Prostate gland (tissue), 2 donors: ENCODE measurements at regions not wholly inside any gene's neighbourhood (a gene's known extent, or its start where the extent isn't known, plus 50 kb on each side); places are given as distances from the start of the nearest gene placed in this dataset.
A peak's percentile ranks its signal among the peaks of the same experiment; 100 is the strongest.

Experiments
- DNase-seq: peaks from one replicate; pipeline ENCODE4 v3.0.0-alpha.2; 2019; ENCODE audit warnings: low spot score
- H3K27ac ChIP-seq, 2 donors: fragments of 200-600 bp; sonication (generic); 2 replicates each; pipeline ENCODE4 v1.5.1; 2017 to 2019
- H3K27me3 ChIP-seq: fragments of 200-600 bp; sonication (generic); replicated peaks from 2 replicates; pipeline ENCODE4 v1.5.1; 2019; ENCODE audit not compliant: insufficient read depth
- H3K36me3 ChIP-seq, 2 donors: fragments of 200-600 bp; sonication (generic); 1 replicate in 1 of 2; 2 replicates in 1 of 2; pipeline versions ENCODE4 v1.5.1 to v1.8.1; 2017 to 2019
- H3K4me1 ChIP-seq: fragments of 200-600 bp; sonication (generic); replicated peaks from 2 replicates; pipeline ENCODE4 v1.5.1; 2019
- H3K4me3 ChIP-seq, 2 donors: fragments of 200-600 bp; sonication (generic); 2 replicates each; pipeline ENCODE4 v1.5.1; 2017 to 2019
- H3K9me3 ChIP-seq: fragments of 200-600 bp; sonication (generic); 2 replicates; pipeline ENCODE4 v1.5.1; 2017
- CTCF ChIP-seq, 4 experiments: fragments of 200-600 bp in 2 of 4; fragments of 450-650 bp in 2 of 4; sonication (generic) in 2 of 4; IDR thresholded peaks; 1 replicate in 3 of 4; 2 replicates in 1 of 4; pipeline ENCODE4 v1.5.1; 2016 to 2019; ENCODE audit warnings: antibody characterized with exemption in 4 of 4, mild to moderate bottlenecking in 2 of 4, moderate library complexity in 2 of 4
- POLR2A ChIP-seq: fragments of 450-650 bp; IDR thresholded peaks from one replicate; pipeline ENCODE4 v1.6.1; 2016; ENCODE audit warnings: antibody characterized with exemption, mild to moderate bottlenecking
- POLR2AphosphoS5 ChIP-seq: sonication (generic); formaldehyde crosslinking; IDR thresholded peaks from one replicate; pipeline ENCODE4 v1.6.1; 2017; ENCODE audit warnings: antibody characterized with exemption
- WGBS: methylation state at CpG from one replicate; pipeline ENCODE4 v1.1.5; 2018; 5-methylcytosine and 5-hydroxymethylcytosine counted together
- intact Hi-C: fragments of 100-400 bp; cut with DNase I; formaldehyde crosslinking; loops from one replicate; pipeline ENCODE4 v1.14.2; 2022

DNA sequence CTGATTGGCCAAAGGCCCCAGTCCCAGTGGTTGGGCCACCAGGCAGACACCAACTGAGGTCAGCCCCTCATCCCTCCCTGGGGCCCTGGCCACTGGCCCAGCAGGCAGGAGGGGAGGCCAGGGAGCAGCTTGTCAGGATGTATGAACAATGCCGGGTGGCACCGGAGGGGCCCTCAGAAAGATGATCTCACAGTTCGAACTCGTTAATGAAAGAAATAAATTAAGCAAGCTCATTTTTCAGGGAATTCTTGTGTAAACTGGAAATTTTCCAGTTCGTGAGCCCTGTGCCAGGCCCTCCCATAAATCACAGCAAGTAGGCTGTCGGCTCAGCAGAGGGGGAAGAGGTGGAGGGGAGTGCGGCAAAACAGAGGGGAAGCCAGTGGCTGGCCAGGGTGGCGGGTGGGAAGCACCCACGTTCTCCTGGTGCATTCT lies 177.0 kb upstream of the VASH1 start:
- no peaks in the 10 kb centered on the region for H3K9me3 ChIP-seq
- intact Hi-C loops, result no loop called here
- H3K36me3 ChIP-seq, result no peaks in the 10 kb centered on the region
- no peaks in the 10 kb centered on the region for H3K4me1 ChIP-seq
- WGBS, result 13% methylated on average over 9 of the region's 9 CpGs
- TF ChIP-seq POLR2AphosphoS5 (peak; percentile 14), POLR2A (no peak), CTCF (IDR thresholded peaks at IDR 0.05) (no peak)
- DNase-seq, result peak; percentile 46
- no peaks in the 10 kb centered on the region for H3K27me3 ChIP-seq
- no peak overlapping the region for H3K27ac ChIP-seq
- no peak overlapping the region for H3K4me3 ChIP-seq

- no peaks in the 10 kb centered on the region for H3K36me3 ChIP-seq
- intact Hi-C loops, result no loop called here
- no peaks in the 10 kb centered on the region for H3K9me3 ChIP-seq
- TF ChIP-seq POLR2AphosphoS5 (no peak), CTCF (IDR thresholded peaks at IDR 0.05) (no peak), POLR2A (no peak)
- no peak overlapping the region for H3K27ac ChIP-seq
- 68% methylated on average over 8 of the region's 8 CpGs for WGBS
- H3K4me3 ChIP-seq, result no peak overlapping the region
- no peaks in the 10 kb centered on the region for H3K4me1 ChIP-seq
- DNase-seq, result no peak
- H3K27me3 ChIP-seq, result no peaks in the 10 kb centered on the region
These were observed 175.7 kb upstream of the VASH1 start for GRCh38 chr14:76585616-76586015.

GRCh38 chr14:76589246-76589645 lies 172.0 kb upstream of the VASH1 start:
- H3K36me3 ChIP-seq, result no peaks in the 10 kb centered on the region
- intact Hi-C loops, result no loop called here
- H3K4me3 ChIP-seq, result no peak overlapping the region
- no peaks in the 10 kb centered on the region for H3K9me3 ChIP-seq
- DNase-seq, result no peak
- 97% methylated on average over 4 of the region's 4 CpGs for WGBS
- H3K4me1 ChIP-seq, result no peaks in the 10 kb centered on the region
- TF ChIP-seq POLR2AphosphoS5, result no peak
- no peak for TF ChIP-seq CTCF (IDR thresholded peaks at IDR 0.05)
- no peak for TF ChIP-seq POLR2A
- no peaks in the 10 kb centered on the region for H3K27me3 ChIP-seq
- no peak overlapping the region for H3K27ac ChIP-seq

DNA sequence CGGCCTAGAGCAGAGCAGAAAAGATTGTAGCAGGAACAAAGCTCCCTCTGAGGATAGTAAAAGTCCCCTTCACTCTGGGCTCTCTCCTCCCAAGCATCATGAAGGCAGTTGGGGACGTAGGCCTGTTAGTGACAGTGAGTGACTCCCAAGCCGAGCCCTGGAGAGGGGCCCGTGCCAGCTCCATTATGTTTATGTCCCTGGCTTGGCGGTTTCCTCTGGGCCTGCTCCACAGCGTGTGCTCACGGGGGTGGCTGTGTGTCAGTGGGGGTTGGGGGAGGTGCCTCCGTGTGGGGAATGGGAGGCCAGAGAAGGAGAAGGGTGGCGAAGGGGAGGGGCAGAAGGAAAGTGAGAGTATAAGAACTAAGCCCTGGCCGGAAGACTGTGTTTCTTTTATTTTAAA lies 170.0 kb upstream of the VASH1 start:
- peak; percentile 27 for DNase-seq
- H3K9me3 ChIP-seq, result no peaks in the 10 kb centered on the region
- H3K27me3 ChIP-seq, result no peaks in the 10 kb centered on the region
- no peak overlapping the region for H3K27ac ChIP-seq
- 22% methylated on average over 10 of the region's 10 CpGs for WGBS
- H3K36me3 ChIP-seq, result no peaks in the 10 kb centered on the region
- no peak for TF ChIP-seq POLR2AphosphoS5
- TF ChIP-seq CTCF (IDR thresholded peaks at IDR 0.05), result no peak
- no peak for TF ChIP-seq POLR2A
- intact Hi-C loops, result no loop called here
- H3K4me3 ChIP-seq, result no peak overlapping the region
- no peaks in the 10 kb centered on the region for H3K4me1 ChIP-seq

- intact Hi-C loops, result no loop called here
- Histone ChIP-seq H3K9me3 (no peaks in the 10 kb centered on the region), H3K4me1 (no peaks in the 10 kb centered on the region), H3K27me3 (no peaks in the 10 kb centered on the region), H3K4me3 (no peak overlapping the region), H3K36me3 (no peaks in the 10 kb centered on the region), H3K27ac (no peak overlapping the region)
- 77% methylated on average over 5 of the region's 5 CpGs for WGBS
- no peak for DNase-seq
- TF ChIP-seq POLR2A (no peak), CTCF (IDR thresholded peaks at IDR 0.05) (no peak), POLR2AphosphoS5 (no peak)
These were observed 166.0 kb upstream of the VASH1 start for GRCh38 chr14:76595266-76595665.
